HepG2 (cell line): ENCODE measurements at regions not wholly inside any gene's neighbourhood (a gene's known extent, or its start where the extent isn't known, plus 50 kb on each side); places are given as distances from the start of the nearest gene placed in this dataset.

Experiments used
- ATAC-seq: fragments of 200-7000 bp; cut with Tn5 transposase; 3 replicates; pipeline ENCODE4 v1.9.1; 2020; ENCODE audit warnings: mild to moderate bottlenecking, moderate library complexity
- BruUV-seq: library from RNA; stranded (reverse); fragments of 400-500 nt; replicated peaks from 2 replicates; lab custom pipeline; 2021; lab: Mats Ljungman, UMichigan
- CTCF ChIA-PET: fragments of 300-600 bp; formaldehyde crosslinking; extraction: SDS; loops from one replicate; lab custom pipeline; 2021; ENCODE audit warnings: low total read pairs, inconsistent platforms, low intra/inter-chr PET ratio; lab: Yijun Ruan, JAX
- POLR2A ChIA-PET: fragments of 350-600 bp; sonication (Branson Sonifier 250); formaldehyde crosslinking; loops from one replicate; lab custom pipeline; 2020; ENCODE audit warnings: antibody characterized with exemption, inconsistent platforms; lab: Yijun Ruan, JAX
- DNase-seq: peaks from one replicate; pipeline ENCODE4 v3.0.0-alpha.2; 2015; ENCODE audit warnings: low spot score
- FAIRE-seq: peaks from 3 replicates; lab custom pipeline; 2011; peaks lifted over from hg19 to GRCh38; lab: Jason Lieb, UNC
- H2AFZ ChIP-seq: one replicate; pipeline ENCODE4 v1.6.1; 2011; ENCODE audit warnings: low read length, inconsistent platforms
- H3K27ac ChIP-seq: fragments of 300-600 bp; 3 replicates; pipeline ENCODE4 v1.8.0; 2011; ENCODE audit warnings: mixed run types, mild to moderate bottlenecking, mixed read lengths, low read length, inconsistent platforms; ENCODE audit not compliant: insufficient read depth; ENCODE audit errors: extremely low read length
- H3K27me3 ChIP-seq, 2 experiments: fragments of 200-600 bp in 1 of 2; 2 replicates in 1 of 2; 3 replicates in 1 of 2; pipeline versions ENCODE4 v1.6.0 to v1.8.0; 2011; ENCODE audit warnings: low read length in 2 of 2, mild to moderate bottlenecking in 2 of 2, moderate library complexity in 2 of 2, inconsistent platforms in 1 of 2; ENCODE audit not compliant: insufficient read depth in 2 of 2, control insufficient read depth in 1 of 2
- H3K36me3 ChIP-seq, 2 experiments: fragments of 200-600 bp in 1 of 2; replicated peaks in 1 of 2; 2 replicates in 1 of 2; 3 replicates in 1 of 2; pipeline versions ENCODE4 v1.5.1 to v1.8.0; 2011; ENCODE audit warnings: low read length in 2 of 2, inconsistent platforms in 1 of 2; ENCODE audit not compliant: insufficient read depth in 2 of 2, control insufficient read depth in 1 of 2
- H3K4me1 ChIP-seq: 2 replicates; pipeline ENCODE4 v1.5.1; 2012; ENCODE audit warnings: low read length, inconsistent platforms; ENCODE audit not compliant: insufficient read depth
- H3K4me2 ChIP-seq: 2 replicates; pipeline ENCODE4 v1.6.0; 2011; ENCODE audit warnings: low read depth, low read length, inconsistent platforms
- H3K4me3 ChIP-seq, 3 experiments: fragments of 200-600 bp in 1 of 3; sonication (generic), shearing (Covaris generic) in 1 of 3; replicated peaks in 1 of 3; 2 replicates each; pipeline ENCODE4 v1.5.1; 2011 to 2016; ENCODE audit warnings: low read length in 3 of 3, inconsistent platforms in 2 of 3, low read depth in 2 of 3, mild to moderate bottlenecking in 2 of 3, control low read depth in 1 of 3, mixed read lengths in 1 of 3; ENCODE audit not compliant: insufficient read depth in 1 of 3
- H3K79me2 ChIP-seq: one replicate; pipeline ENCODE4 v1.6.1; 2011; ENCODE audit warnings: low read length, inconsistent platforms; ENCODE audit not compliant: insufficient read depth
- H3K9ac ChIP-seq: 2 replicates; pipeline ENCODE4 v1.6.0; 2011; ENCODE audit warnings: mild to moderate bottlenecking, low read depth, low read length, inconsistent platforms; ENCODE audit not compliant: insufficient read depth
- H3K9me3 ChIP-seq: 2 replicates; pipeline ENCODE4 v1.5.1; 2012; ENCODE audit warnings: mild to moderate bottlenecking, low read length
- H4K20me1 ChIP-seq: 2 replicates; pipeline ENCODE4 v1.6.0; 2011; ENCODE audit warnings: inconsistent platforms, mild to moderate bottlenecking, low read length, moderate library complexity; ENCODE audit not compliant: insufficient read depth
- CHD4 ChIP-seq: fragments of 200-600 bp; sonication (generic); IDR thresholded peaks from 2 replicates; pipeline ENCODE4 v1.7.0; 2017; ENCODE audit warnings: mild to moderate bottlenecking, low read length, borderline replicate concordance
- EED ChIP-seq: sonication (generic); formaldehyde crosslinking; IDR thresholded peaks from 2 replicates; pipeline ENCODE4 v1.5.0; 2020; ENCODE audit warnings: mild to moderate bottlenecking, missing genetic modification reagents
- FOXP1 ChIP-seq, 2 experiments: fragments of 450-650 bp in 1 of 2; IDR thresholded peaks; 2 replicates each; pipeline ENCODE4 v1.6.1; 2017 to 2018; ENCODE audit warnings: antibody characterized with exemption in 1 of 2
- KDM4B ChIP-seq: sonication (generic); formaldehyde crosslinking; IDR thresholded peaks from 2 replicates; pipeline ENCODE4 v1.4.0; 2020; ENCODE audit warnings: missing genetic modification reagents
- MEIS1 ChIP-seq: sonication (generic); formaldehyde crosslinking; IDR thresholded peaks from 2 replicates; pipeline ENCODE4 v1.9.0; 2021; ENCODE audit warnings: mild to moderate bottlenecking, missing genetic modification reagents, moderate library complexity, borderline replicate concordance
- SP2 ChIP-seq: sonication (generic); formaldehyde crosslinking; IDR thresholded peaks from 2 replicates; pipeline ENCODE4 v1.5.1; 2020; ENCODE audit warnings: mild to moderate bottlenecking, missing genetic modification reagents
- TOPORS ChIP-seq: sonication (generic); formaldehyde crosslinking; IDR thresholded peaks from 2 replicates; pipeline ENCODE4 v1.8.0; 2023; ENCODE audit warnings: mild to moderate bottlenecking, missing genetic modification reagents
- ZFY ChIP-seq: sonication (generic); formaldehyde crosslinking; IDR thresholded peaks from 2 replicates; pipeline ENCODE4 v1.4.0; 2020; ENCODE audit warnings: missing genetic modification reagents
- ZNF329 ChIP-seq: sonication (generic); formaldehyde crosslinking; IDR thresholded peaks from 2 replicates; pipeline ENCODE4 v1.9.0; 2021; ENCODE audit warnings: low read depth, mild to moderate bottlenecking, missing genetic modification reagents
- ZNF510 ChIP-seq: sonication (generic); formaldehyde crosslinking; IDR thresholded peaks from 2 replicates; pipeline ENCODE4 v1.4.0; 2020; ENCODE audit warnings: low read depth, mild to moderate bottlenecking, missing genetic modification reagents
- ZNF567 ChIP-seq: sonication (generic); formaldehyde crosslinking; IDR thresholded peaks from 2 replicates; pipeline ENCODE4 v1.8.1; 2023; ENCODE audit warnings: mild to moderate bottlenecking, missing genetic modification reagents, borderline replicate concordance
- ZNF7 ChIP-seq: IDR thresholded peaks from 2 replicates; pipeline ENCODE4 v1.6.1; 2016; ENCODE audit warnings: missing biosample characterization, missing genetic modification reagents
- ZNF839 ChIP-seq: sonication (generic); formaldehyde crosslinking; IDR thresholded peaks from 2 replicates; pipeline ENCODE4 v1.4.0; 2020; ENCODE audit warnings: missing genetic modification reagents, mild to moderate bottlenecking, borderline replicate concordance
- WGBS: methylation state at CpG from one replicate; pipeline ENCODE4 v1.1.6; 2017; ENCODE audit warnings: low lambda C conversion rate; 5-methylcytosine and 5-hydroxymethylcytosine counted together
- in situ Hi-C: cut with HindIII; loops from 2 replicates; pipeline ENCODE4 v1.10.0; 2017; ENCODE audit warnings: low pct_unique_long_range_greater_than_20kb; ENCODE audit not compliant: extremely low pct_ligation_motif_present
- intact Hi-C: fragments of 100-400 bp; cut with micrococcal nuclease; formaldehyde crosslinking; loops from one replicate; pipeline ENCODE4 v1.10.0; 2022; ENCODE audit not compliant: unreplicated experiment
- TF ChIP-seq, protein P1 (sequence below): sonication (generic); formaldehyde crosslinking; IDR thresholded peaks from 2 replicates; pipeline ENCODE4 v1.8.0; 2022; ENCODE audit warnings: missing genetic modification reagents, mild to moderate bottlenecking, inconsistent platforms, borderline replicate concordance
- TF ChIP-seq, protein P2 (sequence below): sonication (generic); formaldehyde crosslinking; IDR thresholded peaks from 2 replicates; pipeline ENCODE4 v1.5.0; 2020; ENCODE audit warnings: missing genetic modification reagents, mild to moderate bottlenecking, borderline replicate concordance
- TF ChIP-seq, protein P3 (sequence below): IDR thresholded peaks from 2 replicates; pipeline ENCODE4 v1.6.1; 2018; ENCODE audit warnings: missing genetic modification reagents

DNA sequence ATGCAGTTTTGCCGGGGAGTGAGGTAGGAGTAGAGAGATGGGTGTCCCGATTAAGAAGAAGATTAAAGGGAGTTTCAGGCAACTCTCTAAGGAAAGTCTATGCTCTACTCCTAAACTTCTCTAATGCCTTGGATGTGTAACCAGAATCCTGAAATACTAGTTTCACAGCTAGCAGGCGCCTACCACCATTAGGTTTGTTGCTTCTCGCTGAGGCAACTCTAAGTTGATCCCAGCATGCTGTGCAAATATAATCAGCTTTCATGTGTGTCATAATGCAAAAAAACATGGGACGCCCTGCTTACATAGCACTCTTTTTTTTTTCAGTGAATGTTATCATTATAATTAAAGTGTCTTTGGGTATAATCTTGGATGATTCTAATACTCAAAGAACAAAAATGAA, 50.4 kb upstream of the FAM3C start:
- intact Hi-C loops: no loop called here
- no TSS peak for BruUV-seq
- TF ChIP-seq, protein P1, sequence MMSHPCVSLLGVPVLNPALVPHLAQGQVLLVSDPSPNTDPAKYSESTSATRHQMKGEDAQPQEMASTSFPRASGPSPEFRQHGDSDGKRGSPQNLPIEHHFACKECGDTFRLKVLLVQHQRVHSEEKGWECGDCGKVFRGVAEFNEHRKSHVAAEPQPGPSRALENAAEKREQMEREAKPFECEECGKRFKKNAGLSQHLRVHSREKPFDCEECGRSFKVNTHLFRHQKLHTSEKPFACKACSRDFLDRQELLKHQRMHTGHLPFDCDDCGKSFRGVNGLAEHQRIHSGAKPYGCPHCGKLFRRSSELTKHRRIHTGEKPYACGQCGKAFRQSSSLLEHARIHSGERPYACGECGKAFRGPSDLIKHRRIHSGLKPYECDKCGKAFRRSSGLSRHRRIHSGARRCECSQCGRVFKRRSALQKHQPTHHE (CRISPR knock-in tag): no peak
- TF ChIP-seq EED (CRISPR knock-in tag) (no peak), ZNF510 (CRISPR knock-in tag) (no peak), ZNF567 (CRISPR knock-in tag) (no peak), SP2 (CRISPR knock-in tag) (no peak), ZNF7 (CRISPR knock-in tag) (no peak), MEIS1 (no peak), ZNF329 (CRISPR knock-in tag) (no peak), TOPORS (CRISPR knock-in tag) (no peak), ZNF839 (CRISPR knock-in tag) (no peak), FOXP1 (IDR thresholded peaks at IDR 0.05) (no peak), FOXP1 (CRISPR knock-in tag; IDR thresholded peaks at IDR 0.05) (no peak), ZFY (CRISPR knock-in tag) (no peak), KDM4B (CRISPR knock-in tag) (no peak), CHD4 (no peak)
- TF ChIP-seq, protein P2, sequence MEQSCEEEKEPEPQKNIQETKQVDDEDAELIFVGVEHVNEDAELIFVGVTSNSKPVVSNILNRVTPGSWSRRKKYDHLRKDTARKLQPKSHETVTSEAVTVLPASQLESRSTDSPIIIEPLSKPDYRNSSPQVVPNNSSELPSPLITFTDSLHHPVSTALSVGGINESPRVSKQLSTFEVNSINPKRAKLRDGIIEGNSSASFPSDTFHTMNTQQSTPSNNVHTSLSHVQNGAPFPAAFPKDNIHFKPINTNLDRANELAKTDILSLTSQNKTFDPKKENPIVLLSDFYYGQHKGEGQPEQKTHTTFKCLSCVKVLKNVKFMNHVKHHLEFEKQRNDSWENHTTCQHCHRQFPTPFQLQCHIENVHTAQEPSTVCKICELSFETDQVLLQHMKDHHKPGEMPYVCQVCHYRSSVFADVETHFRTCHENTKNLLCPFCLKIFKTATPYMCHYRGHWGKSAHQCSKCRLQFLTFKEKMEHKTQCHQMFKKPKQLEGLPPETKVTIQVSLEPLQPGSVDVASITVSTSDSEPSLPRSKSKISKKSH (CRISPR knock-in tag): no peak
- TF ChIP-seq, protein P3, sequence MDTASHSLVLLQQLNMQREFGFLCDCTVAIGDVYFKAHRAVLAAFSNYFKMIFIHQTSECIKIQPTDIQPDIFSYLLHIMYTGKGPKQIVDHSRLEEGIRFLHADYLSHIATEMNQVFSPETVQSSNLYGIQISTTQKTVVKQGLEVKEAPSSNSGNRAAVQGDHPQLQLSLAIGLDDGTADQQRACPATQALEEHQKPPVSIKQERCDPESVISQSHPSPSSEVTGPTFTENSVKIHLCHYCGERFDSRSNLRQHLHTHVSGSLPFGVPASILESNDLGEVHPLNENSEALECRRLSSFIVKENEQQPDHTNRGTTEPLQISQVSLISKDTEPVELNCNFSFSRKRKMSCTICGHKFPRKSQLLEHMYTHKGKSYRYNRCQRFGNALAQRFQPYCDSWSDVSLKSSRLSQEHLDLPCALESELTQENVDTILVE (CRISPR knock-in tag): no peak
- no peak for FAIRE-seq
- Histone ChIP-seq H3K27ac (no peak overlapping the region), H3K9ac (no peak overlapping the region), H3K4me2 (no peak overlapping the region), H3K27me3 (no peaks in the 10 kb centered on the region), H2AFZ (no peak overlapping the region), H3K79me2 (no peaks in the 10 kb centered on the region), H3K36me3 (no peaks in the 10 kb centered on the region), H3K4me1 (no peaks in the 10 kb centered on the region), H3K9me3 (no peaks in the 10 kb centered on the region), H3K4me3 (no peak overlapping the region), H4K20me1 (no peaks in the 10 kb centered on the region)
- ATAC-seq: no peak
- in situ Hi-C loops: no loop called here
- CTCF ChIA-PET: no interaction called here
- POLR2A ChIA-PET: no interaction called here
- DNase-seq: no peak
- 23% methylated on average over 5 of the region's 5 CpGs for WGBS
